ENCODE measurements at regions not wholly inside any gene's neighbourhood (a gene's known extent, or its start where the extent isn't known, plus 50 kb on each side); places are given as distances from the start of the nearest gene placed in this dataset.

DNA sequence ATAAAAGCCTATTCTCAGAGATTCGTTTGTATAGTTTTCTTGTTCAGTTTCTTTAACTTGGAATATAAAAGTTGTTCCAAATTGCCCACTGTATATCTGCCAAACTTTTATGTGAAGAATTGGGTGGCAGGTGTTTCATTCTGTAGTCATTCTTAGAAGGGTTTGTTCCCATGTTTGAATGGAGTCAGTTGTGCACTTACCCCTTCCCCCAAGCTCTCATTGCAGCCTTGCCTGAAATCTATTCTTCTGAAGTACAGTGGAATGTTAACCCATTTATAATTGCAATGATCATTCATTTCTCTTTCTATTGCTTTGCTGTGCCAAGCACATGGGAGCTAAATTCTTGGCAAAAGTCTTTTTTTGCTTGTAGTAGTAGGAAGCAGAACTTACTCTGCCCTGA is 375.3 kb upstream of the C1orf87 start:
- H3K27me3 ChIP-seq (ENCODE audit: insufficient read depth, poor library complexity, severe bottlenecking): no peaks in the 10 kb centered on the region
- H3K4me3 ChIP-seq (replicated peaks; ENCODE audit: insufficient read depth, low read length): no peak overlapping the region
- no peak for DNase-seq (ENCODE audit: low read depth in 1 of 2, low spot score in 1 of 2)
- no peak for TF ChIP-seq GABPA (IDR thresholded peaks at IDR 0.05; ENCODE audit: low read depth)
- TF ChIP-seq POLR2AphosphoS5 (IDR thresholded peaks at IDR 0.05; ENCODE audit: low read depth): no peak
- TF ChIP-seq, protein P1, sequence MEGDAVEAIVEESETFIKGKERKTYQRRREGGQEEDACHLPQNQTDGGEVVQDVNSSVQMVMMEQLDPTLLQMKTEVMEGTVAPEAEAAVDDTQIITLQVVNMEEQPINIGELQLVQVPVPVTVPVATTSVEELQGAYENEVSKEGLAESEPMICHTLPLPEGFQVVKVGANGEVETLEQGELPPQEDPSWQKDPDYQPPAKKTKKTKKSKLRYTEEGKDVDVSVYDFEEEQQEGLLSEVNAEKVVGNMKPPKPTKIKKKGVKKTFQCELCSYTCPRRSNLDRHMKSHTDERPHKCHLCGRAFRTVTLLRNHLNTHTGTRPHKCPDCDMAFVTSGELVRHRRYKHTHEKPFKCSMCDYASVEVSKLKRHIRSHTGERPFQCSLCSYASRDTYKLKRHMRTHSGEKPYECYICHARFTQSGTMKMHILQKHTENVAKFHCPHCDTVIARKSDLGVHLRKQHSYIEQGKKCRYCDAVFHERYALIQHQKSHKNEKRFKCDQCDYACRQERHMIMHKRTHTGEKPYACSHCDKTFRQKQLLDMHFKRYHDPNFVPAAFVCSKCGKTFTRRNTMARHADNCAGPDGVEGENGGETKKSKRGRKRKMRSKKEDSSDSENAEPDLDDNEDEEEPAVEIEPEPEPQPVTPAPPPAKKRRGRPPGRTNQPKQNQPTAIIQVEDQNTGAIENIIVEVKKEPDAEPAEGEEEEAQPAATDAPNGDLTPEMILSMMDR (IDR thresholded peaks at IDR 0.05; ENCODE audit: insufficient read depth, low read length): no peak
- TF ChIP-seq, protein P2, sequence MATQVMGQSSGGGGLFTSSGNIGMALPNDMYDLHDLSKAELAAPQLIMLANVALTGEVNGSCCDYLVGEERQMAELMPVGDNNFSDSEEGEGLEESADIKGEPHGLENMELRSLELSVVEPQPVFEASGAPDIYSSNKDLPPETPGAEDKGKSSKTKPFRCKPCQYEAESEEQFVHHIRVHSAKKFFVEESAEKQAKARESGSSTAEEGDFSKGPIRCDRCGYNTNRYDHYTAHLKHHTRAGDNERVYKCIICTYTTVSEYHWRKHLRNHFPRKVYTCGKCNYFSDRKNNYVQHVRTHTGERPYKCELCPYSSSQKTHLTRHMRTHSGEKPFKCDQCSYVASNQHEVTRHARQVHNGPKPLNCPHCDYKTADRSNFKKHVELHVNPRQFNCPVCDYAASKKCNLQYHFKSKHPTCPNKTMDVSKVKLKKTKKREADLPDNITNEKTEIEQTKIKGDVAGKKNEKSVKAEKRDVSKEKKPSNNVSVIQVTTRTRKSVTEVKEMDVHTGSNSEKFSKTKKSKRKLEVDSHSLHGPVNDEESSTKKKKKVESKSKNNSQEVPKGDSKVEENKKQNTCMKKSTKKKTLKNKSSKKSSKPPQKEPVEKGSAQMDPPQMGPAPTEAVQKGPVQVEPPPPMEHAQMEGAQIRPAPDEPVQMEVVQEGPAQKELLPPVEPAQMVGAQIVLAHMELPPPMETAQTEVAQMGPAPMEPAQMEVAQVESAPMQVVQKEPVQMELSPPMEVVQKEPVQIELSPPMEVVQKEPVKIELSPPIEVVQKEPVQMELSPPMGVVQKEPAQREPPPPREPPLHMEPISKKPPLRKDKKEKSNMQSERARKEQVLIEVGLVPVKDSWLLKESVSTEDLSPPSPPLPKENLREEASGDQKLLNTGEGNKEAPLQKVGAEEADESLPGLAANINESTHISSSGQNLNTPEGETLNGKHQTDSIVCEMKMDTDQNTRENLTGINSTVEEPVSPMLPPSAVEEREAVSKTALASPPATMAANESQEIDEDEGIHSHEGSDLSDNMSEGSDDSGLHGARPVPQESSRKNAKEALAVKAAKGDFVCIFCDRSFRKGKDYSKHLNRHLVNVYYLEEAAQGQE (IDR thresholded peaks at IDR 0.05; ENCODE audit: insufficient replicate concordance, low read depth): no peak
- no peak for TF ChIP-seq SPI1 (IDR thresholded peaks at IDR 0.05; ENCODE audit: borderline replicate concordance, low read depth)
- no peak overlapping the region for H3K27ac ChIP-seq (replicated peaks)

DNA sequence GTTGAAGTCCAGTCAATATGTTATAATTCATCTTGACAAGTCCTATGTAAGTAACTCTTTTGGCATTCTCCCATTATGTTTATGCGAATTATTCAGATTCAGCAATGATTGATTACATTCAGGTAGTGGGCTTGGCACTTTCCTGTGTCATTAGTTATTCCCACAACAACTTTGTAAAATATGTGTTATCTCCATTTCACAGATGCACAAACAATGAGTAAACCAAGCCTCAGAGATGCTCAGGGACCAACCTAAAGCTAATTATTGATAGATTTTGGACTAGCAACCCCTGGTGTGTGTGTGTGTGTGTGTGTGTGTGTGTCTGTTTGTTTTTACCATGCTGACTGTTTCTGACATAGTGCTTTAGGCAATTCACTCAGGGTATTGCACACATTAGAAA is 371.1 kb upstream of the C1orf87 start:
- TF ChIP-seq, protein P1 (IDR thresholded peaks at IDR 0.05; ENCODE audit: insufficient read depth, low read length): no peak
- no peak for TF ChIP-seq GABPA (IDR thresholded peaks at IDR 0.05; ENCODE audit: low read depth)
- no peak for TF ChIP-seq SPI1 (IDR thresholded peaks at IDR 0.05; ENCODE audit: borderline replicate concordance, low read depth)
- TF ChIP-seq, protein P2 (IDR thresholded peaks at IDR 0.05; ENCODE audit: insufficient replicate concordance, low read depth): no peak
- no peak for TF ChIP-seq POLR2AphosphoS5 (IDR thresholded peaks at IDR 0.05; ENCODE audit: low read depth)
- H3K27ac ChIP-seq (replicated peaks): no peak overlapping the region
- H3K4me3 ChIP-seq (replicated peaks; ENCODE audit: insufficient read depth, low read length): no peak overlapping the region
- H3K27me3 ChIP-seq (ENCODE audit: insufficient read depth, poor library complexity, severe bottlenecking): no peaks in the 10 kb centered on the region
- no peak for DNase-seq (ENCODE audit: low read depth in 1 of 2, low spot score in 1 of 2)

DNA sequence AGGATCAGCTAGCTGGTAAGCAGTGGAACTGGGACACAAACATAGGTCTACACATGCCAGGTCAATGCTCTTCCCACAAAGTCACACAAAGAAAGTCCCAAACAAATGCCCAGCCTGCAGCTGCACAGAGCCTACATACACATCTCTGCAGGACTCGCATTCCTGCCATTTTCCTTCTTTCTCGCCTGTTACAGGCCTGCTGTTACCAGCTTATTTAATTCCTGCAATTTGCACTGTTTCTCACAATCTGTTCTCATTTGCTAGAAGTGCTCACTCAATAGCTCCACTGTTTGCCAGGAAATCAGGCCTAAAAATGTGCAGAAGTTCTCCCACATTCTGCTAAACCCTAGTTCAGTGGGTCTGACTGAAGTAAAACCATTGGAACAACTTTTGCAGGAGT is 362.6 kb upstream of the C1orf87 start:
- no peak for DNase-seq (ENCODE audit: low read depth in 1 of 2, low spot score in 1 of 2)
- TF ChIP-seq SPI1 (IDR thresholded peaks at IDR 0.05; ENCODE audit: borderline replicate concordance, low read depth): no peak
- no peak for TF ChIP-seq GABPA (IDR thresholded peaks at IDR 0.05; ENCODE audit: low read depth)
- TF ChIP-seq, protein P1 (IDR thresholded peaks at IDR 0.05; ENCODE audit: insufficient read depth, low read length): no peak
- TF ChIP-seq POLR2AphosphoS5 (IDR thresholded peaks at IDR 0.05; ENCODE audit: low read depth): no peak
- TF ChIP-seq, protein P2 (IDR thresholded peaks at IDR 0.05; ENCODE audit: insufficient replicate concordance, low read depth): no peak
- Histone ChIP-seq H3K27me3 (ENCODE audit: insufficient read depth, poor library complexity, severe bottlenecking) (no peaks in the 10 kb centered on the region), H3K4me3 (replicated peaks; ENCODE audit: insufficient read depth, low read length) (no peak overlapping the region), H3K27ac (replicated peaks) (no peak overlapping the region)

Data from HL-60 (cell line).